ENCODE measurements at regions not wholly inside any gene's neighbourhood (a gene's known extent, or its start where the extent isn't known, plus 50 kb on each side); places are given as distances from the start of the nearest gene placed in this dataset.

GRCh38 chr16:82514262-82514661 lies 112.5 kb upstream of the CDH13 start:
- no peak overlapping the region for H3K4me3 ChIP-seq
- POLR2A ChIA-PET: interaction anchor here (0.7 kb wide), 1 partner anchor 18 kb away, joined by 3 read pairs; no protein-coding TSS in a partner anchor
- TF ChIP-seq CEBPZ (IDR thresholded peaks at IDR 0.05; ENCODE audit: borderline replicate concordance, low read depth, low read length) (no peak), MEF2D (tag; conservative IDR thresholded peaks at IDR 0.05; ENCODE audit: low read depth) (no peak), ERF (CRISPR knock-in tag; IDR thresholded peaks at IDR 0.05) (no peak), ZBTB11 (CRISPR knock-in tag; IDR thresholded peaks at IDR 0.05) (no peak), ZNF280B (CRISPR knock-in tag; IDR thresholded peaks at IDR 0.05) (no peak), RBM17 (IDR thresholded peaks at IDR 0.05; ENCODE audit: borderline replicate concordance, low read depth, low read length) (no peak), ZNF644 (tag; IDR thresholded peaks at IDR 0.05; ENCODE audit: low read depth) (no peak), FOXA1 (IDR thresholded peaks at IDR 0.05; ENCODE audit: borderline replicate concordance) (no peak)

More at GRCh38 chr16:82514262-82514661, 112.5 kb upstream of the CDH13 start:
- no peaks in the 10 kb centered on the region for H3K36me3 ChIP-seq (ENCODE audit: control insufficient read depth, insufficient read depth, low read length)
- no peak for FAIRE-seq
- no peak overlapping the region for H2AFZ ChIP-seq (ENCODE audit: low read depth, low read length)
- WGBS (ENCODE audit: insufficient coverage, low coverage, missing lambda C conversion rate): 0% methylated on average over 4 of the region's 4 CpGs
- ATAC-seq: no peak
- no peaks in the 10 kb centered on the region for H3K79me2 ChIP-seq (ENCODE audit: control insufficient read depth, insufficient read depth, low read length)
- CTCF ChIA-PET (ENCODE audit: low intra/inter-chr PET ratio): no interaction called here
- H3K4me2 ChIP-seq (ENCODE audit: insufficient read depth, low read length): no peak overlapping the region
- H3K9me1 ChIP-seq (ENCODE audit: control insufficient read depth, insufficient read depth, low read length): no peaks in the 10 kb centered on the region
- H4K20me1 ChIP-seq (replicated peaks; ENCODE audit: control insufficient read depth, insufficient read depth, low read length): no peaks in the 10 kb centered on the region
- in situ Hi-C loops (cut with MboI) (no loop called here), intact Hi-C loops (cut with micrococcal nuclease) (no loop called here)
- no peaks in the 10 kb centered on the region for H3K9me3 ChIP-seq (replicated peaks; ENCODE audit: control insufficient read depth, insufficient read depth, low read depth, low read length)
- BruUV-seq (replicated peaks): no TSS peak
- no peak overlapping the region for H3K27ac ChIP-seq (ENCODE audit: extremely low read depth, low read depth, low read length)
- no peaks in the 10 kb centered on the region for H3K27me3 ChIP-seq (ENCODE audit: control insufficient read depth in 2 of 2, insufficient read depth in 2 of 2, low read length in 2 of 2)
- no peak overlapping the region for H3K9ac ChIP-seq (ENCODE audit: insufficient read depth in 1 of 2, low read depth in 2 of 2, low read length in 2 of 2)
- H3K4me1 ChIP-seq (replicated peaks in 1 of 2; ENCODE audit: control insufficient read depth in 2 of 2, insufficient read depth in 2 of 2, low read length in 2 of 2): no peaks in the 10 kb centered on the region
- no peak for DNase-seq (ENCODE audit: extremely low read depth in 1 of 4, low spot score in 3 of 4)

Data from K562 (cell line).